Caco-2 (cell line): ENCODE measurements at regions not wholly inside any gene's neighbourhood (a gene's known extent, or its start where the extent isn't known, plus 50 kb on each side); places are given as distances from the start of the nearest gene placed in this dataset.

Source experiments
- BruUV-seq: library from RNA; stranded (reverse); fragments of 400-500 nt; replicated peaks from 2 replicates; lab custom pipeline; 2021; lab: Mats Ljungman, UMichigan
- CTCF ChIA-PET: fragments of 300-600 bp; sonication (Branson Sonifier 250); formaldehyde crosslinking; loops from one replicate; lab custom pipeline; 2022; ENCODE audit warnings: antibody characterized with exemption; lab: Charles Lee
- POLR2A ChIA-PET: fragments of 300-600 bp; sonication (Branson Sonifier 250); formaldehyde crosslinking; loops from one replicate; lab custom pipeline; 2022; ENCODE audit warnings: antibody characterized with exemption; lab: Charles Lee
- DNase-seq, 2 experiments: peaks; one replicate each; pipeline versions ENCODE4 v3.0.0 to v3.0.0-alpha.2; 2020 to 2022
- H3K27me3 ChIP-seq: replicated peaks from 2 replicates; pipeline ENCODE4 v1.6.0; 2011; ENCODE audit warnings: low read length; ENCODE audit not compliant: control insufficient read depth, insufficient read depth
- H3K36me3 ChIP-seq: 2 replicates; pipeline ENCODE4 v1.5.1; 2011; ENCODE audit warnings: low read length; ENCODE audit not compliant: control insufficient read depth, insufficient read depth
- H3K4me1 ChIP-seq: fragments of 250-450 bp; sonication (Bioruptor Pico); 2 replicates; pipeline ENCODE4 v1.5.1; 2020; ENCODE audit warnings: mild to moderate bottlenecking
- H3K4me3 ChIP-seq: 2 replicates; pipeline ENCODE4 v1.5.1; 2011; ENCODE audit warnings: low read depth, mild to moderate bottlenecking, control low read depth, low read length
- H3K9me3 ChIP-seq: fragments of 250-450 bp; sonication (Bioruptor Pico); 2 replicates; pipeline ENCODE4 v1.5.1; 2020; ENCODE audit warnings: mild to moderate bottlenecking, moderate library complexity
- H3K27ac Mint-ChIP-seq: one replicate; pipeline ENCODE4 v1.8.0; 2022; ENCODE audit warnings: mixed read lengths; ENCODE audit not compliant: unreplicated experiment
- H3K27me3 Mint-ChIP-seq: one replicate; pipeline ENCODE4 v1.8.0; 2022; ENCODE audit warnings: mixed read lengths; ENCODE audit not compliant: insufficient read depth, unreplicated experiment
- H3K36me3 Mint-ChIP-seq: one replicate; pipeline ENCODE4 v1.8.0; 2022; ENCODE audit warnings: mild to moderate bottlenecking, mixed read lengths; ENCODE audit not compliant: insufficient read depth, unreplicated experiment
- H3K4me1 Mint-ChIP-seq: one replicate; pipeline ENCODE4 v1.8.0; 2022; ENCODE audit warnings: low read depth, mixed read lengths; ENCODE audit not compliant: unreplicated experiment
- H3K4me3 Mint-ChIP-seq: one replicate; pipeline ENCODE4 v1.8.0; 2022; ENCODE audit warnings: mild to moderate bottlenecking, moderate library complexity, mixed read lengths; ENCODE audit not compliant: unreplicated experiment
- H3K9me3 Mint-ChIP-seq: one replicate; pipeline ENCODE4 v1.8.0; 2022; ENCODE audit warnings: mixed read lengths; ENCODE audit not compliant: unreplicated experiment
- intact Hi-C: fragments of 100-400 bp; cut with micrococcal nuclease; formaldehyde crosslinking; loops from one replicate; pipeline ENCODE4 v1.10.0; 2022; ENCODE audit not compliant: unreplicated experiment
- TF ChIP-seq, protein P1 (sequence below), 2 experiments: fragments of 200-600 bp in 1 of 2; IDR thresholded peaks; 1 replicate in 1 of 2; 2 replicates in 1 of 2; pipeline versions ENCODE4 v1.5.1 to v1.8.0; 2011 to 2022; ENCODE audit warnings: antibody characterized with exemption in 1 of 2, control low read depth in 1 of 2, inconsistent platforms in 1 of 2, low read depth in 1 of 2, low read length in 1 of 2, mild to moderate bottlenecking in 1 of 2, moderate library complexity in 1 of 2; ENCODE audit not compliant: insufficient read depth in 1 of 2, severe bottlenecking in 1 of 2, unreplicated experiment in 1 of 2

- TF ChIP-seq, protein P1, sequence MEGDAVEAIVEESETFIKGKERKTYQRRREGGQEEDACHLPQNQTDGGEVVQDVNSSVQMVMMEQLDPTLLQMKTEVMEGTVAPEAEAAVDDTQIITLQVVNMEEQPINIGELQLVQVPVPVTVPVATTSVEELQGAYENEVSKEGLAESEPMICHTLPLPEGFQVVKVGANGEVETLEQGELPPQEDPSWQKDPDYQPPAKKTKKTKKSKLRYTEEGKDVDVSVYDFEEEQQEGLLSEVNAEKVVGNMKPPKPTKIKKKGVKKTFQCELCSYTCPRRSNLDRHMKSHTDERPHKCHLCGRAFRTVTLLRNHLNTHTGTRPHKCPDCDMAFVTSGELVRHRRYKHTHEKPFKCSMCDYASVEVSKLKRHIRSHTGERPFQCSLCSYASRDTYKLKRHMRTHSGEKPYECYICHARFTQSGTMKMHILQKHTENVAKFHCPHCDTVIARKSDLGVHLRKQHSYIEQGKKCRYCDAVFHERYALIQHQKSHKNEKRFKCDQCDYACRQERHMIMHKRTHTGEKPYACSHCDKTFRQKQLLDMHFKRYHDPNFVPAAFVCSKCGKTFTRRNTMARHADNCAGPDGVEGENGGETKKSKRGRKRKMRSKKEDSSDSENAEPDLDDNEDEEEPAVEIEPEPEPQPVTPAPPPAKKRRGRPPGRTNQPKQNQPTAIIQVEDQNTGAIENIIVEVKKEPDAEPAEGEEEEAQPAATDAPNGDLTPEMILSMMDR (IDR thresholded peaks at IDR 0.05; ENCODE audit: insufficient read depth in 1 of 2, low read depth in 1 of 2, low read length in 1 of 2, severe bottlenecking in 1 of 2, unreplicated experiment in 1 of 2) = no peak
- DNase-seq = no peak
- intact Hi-C loops = no loop called here
- Mint-ChIP-seq H3K27ac (no peak overlapping the region), H3K36me3 (no peaks in the 10 kb centered on the region), H3K27me3 (no peaks in the 10 kb centered on the region), H3K9me3 (peaks cover 10% of the 10 kb centered on the region), H3K4me1 (no peaks in the 10 kb centered on the region), H3K4me3 (no peak overlapping the region)
- Histone ChIP-seq H3K4me1 (peaks cover 5% of the 10 kb centered on the region; the same call in 1 of the 2 replicates), H3K36me3 (no peaks in the 10 kb centered on the region), H3K27me3 (no peaks in the 10 kb centered on the region), H3K4me3 (no peak overlapping the region), H3K9me3 (no peaks in the 10 kb centered on the region)
- no TSS peak for BruUV-seq
- POLR2A ChIA-PET = no interaction called here
- CTCF ChIA-PET = no interaction called here
These were observed 190.7 kb downstream of the AXIN2 start for GRCh38 chr17:65370669-65371131.

DNA sequence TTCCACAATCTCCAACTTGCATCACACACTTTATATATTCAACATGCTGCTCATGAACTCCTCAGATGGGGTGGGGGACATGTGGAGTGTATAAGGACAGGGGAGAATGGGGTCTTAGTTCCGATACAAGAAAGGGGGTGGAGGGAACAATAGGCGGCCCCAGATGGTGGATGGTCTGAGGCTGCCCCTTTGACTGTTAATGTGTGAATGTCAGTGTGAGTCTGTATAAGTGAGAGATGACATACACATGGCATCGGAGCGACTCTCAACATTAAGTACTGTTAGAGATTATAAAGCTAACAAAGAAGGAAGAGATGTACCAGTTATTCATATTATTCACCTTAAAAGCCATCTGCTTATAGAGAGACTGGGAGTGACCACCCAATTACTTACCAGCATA, 193.1 kb downstream of the AXIN2 start:
- ChIA-PET POLR2A (no interaction called here), CTCF (no interaction called here)
- Histone ChIP-seq H3K4me3 (no peak overlapping the region), H3K36me3 (no peaks in the 10 kb centered on the region), H3K27me3 (no peaks in the 10 kb centered on the region), H3K4me1 (peaks cover 7% of the 10 kb centered on the region; the same call in 1 of the 2 replicates), H3K9me3 (no peaks in the 10 kb centered on the region)
- H3K27ac Mint-ChIP-seq = no peak overlapping the region
- H3K4me3 Mint-ChIP-seq = no peak overlapping the region
- intact Hi-C loops = no loop called here
- no TSS peak for BruUV-seq
- peaks cover 10% of the 10 kb centered on the region for H3K9me3 Mint-ChIP-seq
- TF ChIP-seq, protein P1 (IDR thresholded peaks at IDR 0.05; ENCODE audit: insufficient read depth in 1 of 2, low read depth in 1 of 2, low read length in 1 of 2, severe bottlenecking in 1 of 2, unreplicated experiment in 1 of 2) = no peak
- peaks cover 6% of the 10 kb centered on the region for H3K4me1 Mint-ChIP-seq
- no peaks in the 10 kb centered on the region for H3K27me3 Mint-ChIP-seq
- no peaks in the 10 kb centered on the region for H3K36me3 Mint-ChIP-seq
- DNase-seq = no peak

DNA sequence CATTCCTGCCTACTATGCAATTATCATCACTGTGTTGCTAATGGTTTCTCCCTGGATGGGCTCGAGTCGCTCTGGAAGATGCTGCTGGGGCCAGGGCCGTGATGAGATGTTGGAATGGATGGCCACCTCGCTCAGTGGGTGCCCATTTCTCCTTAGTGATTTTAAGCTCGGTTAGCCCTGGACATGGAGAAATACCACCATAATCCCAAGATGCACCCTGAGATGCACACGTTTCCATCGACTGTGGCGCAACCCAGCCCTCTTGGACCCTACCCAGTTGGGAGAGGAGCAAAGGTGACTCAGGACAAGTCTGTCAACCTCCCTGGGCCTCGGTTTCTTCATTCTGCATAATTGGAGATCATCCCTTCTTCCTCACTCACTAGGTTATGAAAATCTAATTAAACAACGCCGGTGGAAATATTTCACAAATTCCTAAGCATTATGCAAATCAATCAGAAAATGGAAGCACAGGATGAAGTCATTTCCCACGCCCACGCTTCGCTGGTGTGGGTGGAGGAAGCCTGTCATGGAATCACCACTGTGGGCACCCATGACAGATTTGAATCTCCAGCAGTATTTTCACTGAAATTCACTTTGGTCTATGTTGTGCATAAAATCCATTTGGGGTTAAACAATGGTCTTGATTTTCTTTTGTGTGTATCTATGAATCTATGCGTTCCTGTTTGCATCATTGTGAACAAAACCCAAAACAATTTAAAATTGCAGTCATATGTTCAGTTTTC, 195.2 kb downstream of the AXIN2 start:
- intact Hi-C loops = no loop called here
- Histone ChIP-seq H3K27me3 (no peaks in the 10 kb centered on the region), H3K36me3 (no peaks in the 10 kb centered on the region), H3K9me3 (no peaks in the 10 kb centered on the region), H3K4me1 (peaks cover 7% of the 10 kb centered on the region; the same call in 1 of the 2 replicates), H3K4me3 (no peak overlapping the region)
- DNase-seq = no peak
- Mint-ChIP-seq H3K4me3 (no peak overlapping the region), H3K36me3 (no peaks in the 10 kb centered on the region), H3K4me1 (peaks cover 6% of the 10 kb centered on the region), H3K9me3 (peaks cover 10% of the 10 kb centered on the region), H3K27me3 (no peaks in the 10 kb centered on the region), H3K27ac (no peak overlapping the region)
- TF ChIP-seq, protein P1 (IDR thresholded peaks at IDR 0.05; ENCODE audit: insufficient read depth in 1 of 2, low read depth in 1 of 2, low read length in 1 of 2, severe bottlenecking in 1 of 2, unreplicated experiment in 1 of 2) = no peak
- CTCF ChIA-PET = no interaction called here
- POLR2A ChIA-PET = no interaction called here
- no TSS peak for BruUV-seq
